ENCODE measurements at regions not wholly inside any gene's neighbourhood (a gene's known extent, or its start where the extent isn't known, plus 50 kb on each side); places are given as distances from the start of the nearest gene placed in this dataset.

- TF ChIP-seq NPAS2 (CRISPR knock-in tag; IDR thresholded peaks at IDR 0.05; ENCODE audit: borderline replicate concordance) (no peak), ESRRA (IDR thresholded peaks at IDR 0.05; ENCODE audit: borderline replicate concordance, low read length) (no peak)
These were observed 1057.5 kb downstream of the LRFN5 start (continued) for GRCh38 chr14:42664190-42664589.

DNA sequence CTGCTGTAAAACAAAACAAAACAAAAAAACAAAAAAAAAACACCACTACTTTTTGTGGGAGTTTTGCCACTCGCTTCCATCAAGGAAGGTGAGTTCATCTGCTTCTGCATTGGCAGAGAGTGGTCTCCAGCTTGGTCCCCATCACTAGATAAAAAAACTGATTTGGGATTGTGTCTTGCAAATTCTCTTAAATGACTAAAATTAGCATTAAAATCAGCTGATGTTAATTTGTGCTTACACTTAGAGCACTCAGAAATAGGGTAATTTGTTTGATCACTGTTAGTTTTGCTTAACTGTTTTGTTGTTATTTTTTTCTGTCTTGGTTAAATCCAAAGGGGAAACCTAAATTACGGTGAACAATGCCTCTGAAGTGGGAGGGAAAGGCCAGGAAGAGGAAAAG lies 1048.0 kb downstream of the LRFN5 start:
- no peak for TF ChIP-seq EP300 (IDR thresholded peaks at IDR 0.05)
- TF ChIP-seq, protein P1, sequence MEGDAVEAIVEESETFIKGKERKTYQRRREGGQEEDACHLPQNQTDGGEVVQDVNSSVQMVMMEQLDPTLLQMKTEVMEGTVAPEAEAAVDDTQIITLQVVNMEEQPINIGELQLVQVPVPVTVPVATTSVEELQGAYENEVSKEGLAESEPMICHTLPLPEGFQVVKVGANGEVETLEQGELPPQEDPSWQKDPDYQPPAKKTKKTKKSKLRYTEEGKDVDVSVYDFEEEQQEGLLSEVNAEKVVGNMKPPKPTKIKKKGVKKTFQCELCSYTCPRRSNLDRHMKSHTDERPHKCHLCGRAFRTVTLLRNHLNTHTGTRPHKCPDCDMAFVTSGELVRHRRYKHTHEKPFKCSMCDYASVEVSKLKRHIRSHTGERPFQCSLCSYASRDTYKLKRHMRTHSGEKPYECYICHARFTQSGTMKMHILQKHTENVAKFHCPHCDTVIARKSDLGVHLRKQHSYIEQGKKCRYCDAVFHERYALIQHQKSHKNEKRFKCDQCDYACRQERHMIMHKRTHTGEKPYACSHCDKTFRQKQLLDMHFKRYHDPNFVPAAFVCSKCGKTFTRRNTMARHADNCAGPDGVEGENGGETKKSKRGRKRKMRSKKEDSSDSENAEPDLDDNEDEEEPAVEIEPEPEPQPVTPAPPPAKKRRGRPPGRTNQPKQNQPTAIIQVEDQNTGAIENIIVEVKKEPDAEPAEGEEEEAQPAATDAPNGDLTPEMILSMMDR (IDR thresholded peaks at IDR 0.05): no peak
- no peak for TF ChIP-seq FOXS1 (CRISPR knock-in tag; IDR thresholded peaks at IDR 0.05)
- no peak for TF ChIP-seq GATA3 (IDR thresholded peaks at IDR 0.05; ENCODE audit: borderline replicate concordance)
- no peak for TF ChIP-seq MAX (IDR thresholded peaks at IDR 0.05)
- no peak for TF ChIP-seq TP53 (CRISPR knock-in tag; IDR thresholded peaks at IDR 0.05)
- TF ChIP-seq ZNF302 (CRISPR knock-in tag; IDR thresholded peaks at IDR 0.05): no peak
- TF ChIP-seq, protein P2, sequence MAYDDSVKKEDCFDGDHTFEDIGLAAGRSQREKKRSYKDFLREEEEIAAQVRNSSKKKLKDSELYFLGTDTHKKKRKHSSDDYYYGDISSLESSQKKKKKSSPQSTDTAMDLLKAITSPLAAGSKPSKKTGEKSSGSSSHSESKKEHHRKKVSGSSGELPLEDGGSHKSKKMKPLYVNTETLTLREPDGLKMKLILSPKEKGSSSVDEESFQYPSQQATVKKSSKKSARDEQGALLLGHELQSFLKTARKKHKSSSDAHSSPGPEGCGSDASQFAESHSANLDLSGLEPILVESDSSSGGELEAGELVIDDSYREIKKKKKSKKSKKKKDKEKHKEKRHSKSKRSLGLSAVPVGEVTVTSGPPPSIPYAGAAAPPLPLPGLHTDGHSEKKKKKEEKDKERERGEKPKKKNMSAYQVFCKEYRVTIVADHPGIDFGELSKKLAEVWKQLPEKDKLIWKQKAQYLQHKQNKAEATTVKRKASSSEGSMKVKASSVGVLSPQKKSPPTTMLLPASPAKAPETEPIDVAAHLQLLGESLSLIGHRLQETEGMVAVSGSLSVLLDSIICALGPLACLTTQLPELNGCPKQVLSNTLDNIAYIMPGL (CRISPR knock-in tag; IDR thresholded peaks at IDR 0.05; ENCODE audit: borderline replicate concordance): no peak
- no peak for TF ChIP-seq ZC3H11A (IDR thresholded peaks at IDR 0.05)
- no peak for TF ChIP-seq ESRRA (IDR thresholded peaks at IDR 0.05; ENCODE audit: borderline replicate concordance, low read length)
- TF ChIP-seq, protein P3, sequence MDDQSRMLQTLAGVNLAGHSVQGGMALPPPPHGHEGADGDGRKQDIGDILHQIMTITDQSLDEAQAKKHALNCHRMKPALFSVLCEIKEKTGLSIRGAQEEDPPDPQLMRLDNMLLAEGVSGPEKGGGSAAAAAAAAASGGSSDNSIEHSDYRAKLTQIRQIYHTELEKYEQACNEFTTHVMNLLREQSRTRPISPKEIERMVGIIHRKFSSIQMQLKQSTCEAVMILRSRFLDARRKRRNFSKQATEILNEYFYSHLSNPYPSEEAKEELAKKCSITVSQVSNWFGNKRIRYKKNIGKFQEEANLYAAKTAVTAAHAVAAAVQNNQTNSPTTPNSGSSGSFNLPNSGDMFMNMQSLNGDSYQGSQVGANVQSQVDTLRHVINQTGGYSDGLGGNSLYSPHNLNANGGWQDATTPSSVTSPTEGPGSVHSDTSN (IDR thresholded peaks at IDR 0.05): no peak
- TF ChIP-seq HEYL (CRISPR knock-in tag; IDR thresholded peaks at IDR 0.05): no peak
- TF ChIP-seq FOSL2 (IDR thresholded peaks at IDR 0.05): no peak
- no peak for TF ChIP-seq FOSL2 (CRISPR knock-in tag; IDR thresholded peaks at IDR 0.05)
- ChIA-PET POLR2A (no interaction called here), CTCF (no interaction called here)
- no peak for ATAC-seq
- no peak for DNase-seq (ENCODE audit: low read depth in 1 of 2, low spot score in 1 of 2)
- Histone ChIP-seq H3K4me3 (no peak overlapping the region), H3K4me1 (no peaks in the 10 kb centered on the region), H3K9me3 (no peaks in the 10 kb centered on the region), H3K4me2 (no peak overlapping the region), H3K27ac (no peak overlapping the region)
- FAIRE-seq: no peak
- WGBS (ENCODE audit: missing lambda C conversion rate): 61% methylated on average over 2 of the region's 2 CpGs

- WGBS (ENCODE audit: missing lambda C conversion rate): 17% methylated on average over 3 of the region's 3 CpGs
- FAIRE-seq: no peak
- CTCF ChIA-PET: no interaction called here
These were observed 1036.1 kb downstream of the LRFN5 start for GRCh38 chr14:42642787-42643186.

More at GRCh38 chr14:42642787-42643186, 1036.1 kb downstream of the LRFN5 start:
- ATAC-seq (no peak), DNase-seq (ENCODE audit: low read depth in 1 of 2, low spot score in 1 of 2) (no peak)
- H3K27ac ChIP-seq: no peak overlapping the region
- POLR2A ChIA-PET: no interaction called here
- no peak overlapping the region for H3K4me2 ChIP-seq
- TF ChIP-seq FOSB (CRISPR knock-in tag; IDR thresholded peaks at IDR 0.05): no peak
- TF ChIP-seq, protein P3 (IDR thresholded peaks at IDR 0.05): no peak
- no peak for TF ChIP-seq BHLHE40 (IDR thresholded peaks at IDR 0.05; ENCODE audit: low read depth, low read length)
- TF ChIP-seq, protein P4, sequence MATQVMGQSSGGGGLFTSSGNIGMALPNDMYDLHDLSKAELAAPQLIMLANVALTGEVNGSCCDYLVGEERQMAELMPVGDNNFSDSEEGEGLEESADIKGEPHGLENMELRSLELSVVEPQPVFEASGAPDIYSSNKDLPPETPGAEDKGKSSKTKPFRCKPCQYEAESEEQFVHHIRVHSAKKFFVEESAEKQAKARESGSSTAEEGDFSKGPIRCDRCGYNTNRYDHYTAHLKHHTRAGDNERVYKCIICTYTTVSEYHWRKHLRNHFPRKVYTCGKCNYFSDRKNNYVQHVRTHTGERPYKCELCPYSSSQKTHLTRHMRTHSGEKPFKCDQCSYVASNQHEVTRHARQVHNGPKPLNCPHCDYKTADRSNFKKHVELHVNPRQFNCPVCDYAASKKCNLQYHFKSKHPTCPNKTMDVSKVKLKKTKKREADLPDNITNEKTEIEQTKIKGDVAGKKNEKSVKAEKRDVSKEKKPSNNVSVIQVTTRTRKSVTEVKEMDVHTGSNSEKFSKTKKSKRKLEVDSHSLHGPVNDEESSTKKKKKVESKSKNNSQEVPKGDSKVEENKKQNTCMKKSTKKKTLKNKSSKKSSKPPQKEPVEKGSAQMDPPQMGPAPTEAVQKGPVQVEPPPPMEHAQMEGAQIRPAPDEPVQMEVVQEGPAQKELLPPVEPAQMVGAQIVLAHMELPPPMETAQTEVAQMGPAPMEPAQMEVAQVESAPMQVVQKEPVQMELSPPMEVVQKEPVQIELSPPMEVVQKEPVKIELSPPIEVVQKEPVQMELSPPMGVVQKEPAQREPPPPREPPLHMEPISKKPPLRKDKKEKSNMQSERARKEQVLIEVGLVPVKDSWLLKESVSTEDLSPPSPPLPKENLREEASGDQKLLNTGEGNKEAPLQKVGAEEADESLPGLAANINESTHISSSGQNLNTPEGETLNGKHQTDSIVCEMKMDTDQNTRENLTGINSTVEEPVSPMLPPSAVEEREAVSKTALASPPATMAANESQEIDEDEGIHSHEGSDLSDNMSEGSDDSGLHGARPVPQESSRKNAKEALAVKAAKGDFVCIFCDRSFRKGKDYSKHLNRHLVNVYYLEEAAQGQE (IDR thresholded peaks at IDR 0.05): no peak
- no peak for TF ChIP-seq USF2 (IDR thresholded peaks at IDR 0.05)
- no peak for TF ChIP-seq MAX (IDR thresholded peaks at IDR 0.05)
- no peak for TF ChIP-seq RFX5 (IDR thresholded peaks at IDR 0.05)
- no peak overlapping the region for H3K4me3 ChIP-seq
- H3K4me1 ChIP-seq: no peaks in the 10 kb centered on the region
- H3K9me3 ChIP-seq: no peaks in the 10 kb centered on the region
